ENCODE measurements at regions not wholly inside any gene's neighbourhood (a gene's known extent, or its start where the extent isn't known, plus 50 kb on each side); places are given as distances from the start of the nearest gene placed in this dataset.
"Not testable (repeated sequence)": the region's sequence is repeated elsewhere in the genome, so short reads cannot be mapped to it uniquely, and the experiment has no call there.

GRCh38 chrX:138939038-138939437 is 227.5 kb upstream of the FGF13 start:
- DNase-seq (ENCODE audit: low read depth in 2 of 2) = no peak

DNA sequence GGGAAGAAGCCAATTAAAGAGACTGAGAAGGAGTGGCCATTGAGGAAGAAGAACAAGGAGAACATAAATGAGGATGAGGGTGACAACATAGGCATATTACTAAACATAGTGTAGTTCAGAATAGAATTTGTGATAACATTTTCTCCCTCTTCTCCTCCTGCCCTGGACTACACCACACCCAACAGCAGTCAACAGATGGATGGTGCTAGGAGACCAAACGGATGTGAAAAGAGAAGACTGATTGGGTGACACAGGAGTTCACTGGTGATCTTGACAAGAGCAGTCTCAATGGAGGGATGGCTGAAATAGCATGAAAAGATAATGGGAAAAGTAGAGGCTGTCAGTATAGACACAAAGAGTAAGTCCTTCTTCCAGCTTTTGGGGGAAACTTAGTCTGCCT is 226.5 kb upstream of the FGF13 start:
- no peak for DNase-seq (ENCODE audit: low read depth in 2 of 2)

GRCh38 chrX:138931212-138931611 is 219.7 kb upstream of the FGF13 start:
- no peak for DNase-seq (ENCODE audit: low read depth in 2 of 2)

GRCh38 chrX:138930583-138930945 is 219.0 kb upstream of the FGF13 start:
- no peak for DNase-seq (ENCODE audit: low read depth in 2 of 2)

- DNase-seq (ENCODE audit: low read depth in 2 of 2) = no peak
Measured at GRCh38 chrX:138929926-138930582, 218.5 kb upstream of the FGF13 start.

- no peak for DNase-seq (ENCODE audit: low read depth in 2 of 2)
Measured at GRCh38 chrX:138928737-138929459, 217.4 kb upstream of the FGF13 start.

DNA sequence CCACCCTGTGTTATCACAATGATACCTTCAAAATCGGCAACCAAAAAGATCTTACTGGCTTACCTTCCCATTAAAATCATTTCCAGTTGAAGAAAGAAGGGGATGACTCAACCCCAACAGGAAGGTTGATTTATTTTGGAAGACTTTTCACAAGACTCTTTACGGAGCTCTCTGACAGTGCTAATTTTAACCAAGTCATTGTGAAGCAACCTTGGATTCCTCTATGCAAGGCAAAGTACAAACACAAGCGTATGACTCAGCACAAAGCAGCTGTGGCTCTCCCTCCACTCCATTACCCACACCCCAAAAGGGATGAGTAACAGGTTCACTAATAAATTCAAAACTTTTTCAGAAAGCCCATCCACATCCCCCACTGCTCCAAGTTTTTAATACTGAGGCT is 213.8 kb upstream of the FGF13 start:
- peak in 1 of 2 donors; percentile 6 for DNase-seq (ENCODE audit: low read depth in 2 of 2)

DNA sequence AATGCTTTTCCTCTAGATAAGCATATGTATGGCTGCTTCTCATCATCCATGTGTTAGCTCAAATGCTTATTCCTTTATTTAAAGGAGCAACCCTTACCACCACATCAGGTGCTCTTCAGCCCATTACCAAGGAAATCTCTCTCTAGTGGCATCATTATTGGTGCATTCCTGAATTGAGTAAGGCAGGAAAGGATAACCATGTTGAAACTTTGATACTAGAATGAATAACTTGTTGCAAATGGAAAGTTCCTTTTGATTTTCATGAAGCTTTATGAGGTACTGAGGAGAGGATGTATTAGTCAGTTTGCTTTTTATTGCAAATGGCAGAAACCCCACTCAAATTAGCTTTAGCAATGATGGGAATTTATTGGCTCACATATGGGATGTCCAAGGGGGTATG is 212.3 kb upstream of the FGF13 start:
- no peak for DNase-seq (ENCODE audit: low read depth in 2 of 2)

DNA sequence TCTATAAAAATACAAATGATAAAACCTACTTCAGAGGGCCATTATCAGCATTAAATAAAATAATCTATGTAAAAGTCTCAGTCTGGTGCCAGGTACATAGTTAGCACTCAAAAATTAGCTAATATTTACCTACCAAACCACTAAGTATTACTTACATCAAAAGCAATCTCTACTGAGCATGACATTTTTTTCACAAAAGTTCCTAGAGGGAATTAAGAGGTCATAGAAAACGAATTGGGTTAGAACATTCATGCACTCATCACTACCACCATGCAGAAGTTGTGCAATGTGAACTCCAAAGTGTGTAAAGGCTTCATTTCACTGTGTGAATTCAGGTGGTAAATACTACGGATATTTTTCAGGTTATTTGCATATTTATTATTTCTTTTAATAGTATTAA is 209.5 kb upstream of the FGF13 start:
- DNase-seq (ENCODE audit: low read depth in 2 of 2) = no peak

- peak in 1 of 2 donors; percentile 2 for DNase-seq (ENCODE audit: low read depth in 2 of 2)
Measured at GRCh38 chrX:138917781-138918180, 206.3 kb upstream of the FGF13 start.

GRCh38 chrX:138914767-138915166 is 203.2 kb upstream of the FGF13 start:
- no peak for DNase-seq (ENCODE audit: low read depth in 2 of 2)

DNA sequence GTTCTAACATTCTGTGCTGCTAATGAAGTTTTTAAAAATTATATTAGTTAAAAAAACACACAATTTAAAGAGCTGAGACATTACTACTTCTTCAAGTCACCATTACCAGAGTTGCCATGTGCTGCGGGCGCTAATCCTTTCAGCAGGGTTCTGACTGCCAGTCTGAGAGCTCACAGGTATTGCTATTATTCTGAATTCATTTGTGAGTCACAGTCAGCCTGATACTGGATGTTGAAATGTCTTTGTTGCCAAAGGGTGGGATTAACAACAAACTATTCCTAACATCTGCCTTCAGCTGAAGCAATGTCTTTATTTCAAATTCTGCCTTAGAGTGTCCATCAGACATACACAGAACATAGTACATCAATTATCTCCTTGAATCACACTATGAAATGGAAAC is 197.1 kb upstream of the FGF13 start:
- DNase-seq (ENCODE audit: low read depth in 2 of 2) = no peak

DNA sequence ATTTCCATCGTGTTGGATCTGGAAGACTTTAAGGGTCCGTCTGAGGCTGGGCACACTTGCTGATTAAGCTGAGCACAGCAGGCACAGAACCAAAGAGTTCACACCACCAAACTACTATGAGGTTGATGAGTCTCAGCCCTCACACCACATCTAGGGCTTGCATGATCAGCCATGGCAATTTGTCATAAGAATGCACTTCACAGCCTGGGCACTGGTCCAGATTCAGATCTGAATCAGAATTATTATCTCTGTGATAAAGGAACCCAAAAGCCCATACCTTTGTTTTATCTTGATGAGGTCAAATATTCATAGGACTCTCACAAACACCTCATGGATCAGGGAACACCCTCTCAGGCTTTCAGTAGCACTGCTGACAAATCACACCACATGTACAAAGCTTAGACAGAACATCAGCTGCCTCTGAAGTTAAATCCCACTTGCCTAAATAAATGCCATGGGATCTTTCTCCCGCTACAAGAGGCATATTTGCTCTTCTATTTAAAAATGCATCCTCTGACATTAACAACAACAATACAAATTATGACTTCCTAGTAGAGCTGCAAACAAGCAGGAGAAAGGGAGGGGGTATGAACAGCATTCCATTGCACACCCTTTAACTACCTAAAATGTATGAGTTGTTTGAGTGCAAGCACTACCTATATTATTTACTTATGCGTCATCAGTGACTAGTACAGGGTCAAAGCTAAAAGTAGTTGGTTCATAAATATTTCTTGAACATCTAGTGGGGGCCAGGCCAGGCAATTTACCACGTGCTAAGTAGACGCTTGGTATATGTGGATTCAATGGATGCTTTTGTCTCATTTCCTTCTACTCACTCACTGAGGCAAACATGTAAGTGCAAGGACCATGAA is 186.3 kb upstream of the FGF13 start:
- no peak for DNase-seq (ENCODE audit: low read depth in 2 of 2)

GRCh38 chrX:138890491-138890890 is 179.0 kb upstream of the FGF13 start:
- no peak for DNase-seq (ENCODE audit: low read depth in 2 of 2)

DNA sequence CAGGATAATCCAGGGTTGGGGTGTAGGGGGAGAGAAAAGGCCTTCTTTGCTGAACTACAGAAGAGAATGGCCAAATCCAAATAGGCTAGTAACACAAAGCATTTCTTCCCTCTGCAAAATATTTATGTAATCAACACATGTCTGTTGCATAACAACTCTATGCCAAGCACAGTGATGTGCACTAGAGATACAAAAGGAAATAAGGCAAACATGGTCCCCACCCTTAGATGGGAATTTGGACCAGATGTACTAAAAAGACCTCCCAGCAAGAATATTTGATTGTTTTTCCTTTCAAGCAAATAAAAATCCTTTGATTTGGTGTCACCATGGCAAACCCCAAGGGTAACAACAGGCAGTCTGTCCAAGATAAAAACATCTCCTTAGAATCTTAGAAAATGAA is 177.6 kb upstream of the FGF13 start:
- DNase-seq (ENCODE audit: low read depth in 2 of 2) = no peak

GRCh38 chrX:138886769-138887168 is 175.3 kb upstream of the FGF13 start:
- peak; percentile 67 to 78 for DNase-seq (ENCODE audit: low read depth in 2 of 2)

- DNase-seq (ENCODE audit: low read depth in 2 of 2) = peak; percentile 44 to 66
Measured at GRCh38 chrX:138885886-138886285, 174.4 kb upstream of the FGF13 start.

DNA sequence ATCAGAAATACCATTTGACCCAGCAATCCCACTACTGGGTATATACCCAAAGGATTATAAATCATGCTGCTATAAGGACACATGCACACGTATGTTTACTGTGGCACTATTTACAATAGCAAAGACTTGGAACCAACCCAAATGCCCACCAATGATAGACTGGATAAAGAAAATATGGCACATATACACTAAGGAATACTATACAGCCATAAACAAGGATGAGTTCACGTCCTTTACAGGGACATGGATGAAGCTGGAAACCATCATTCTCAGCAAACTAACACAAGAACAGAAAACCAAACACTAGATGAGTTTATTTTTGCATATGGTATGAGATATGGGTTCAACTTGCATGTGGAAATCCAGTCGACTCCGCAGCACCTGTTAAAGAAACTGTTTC is 168.8 kb upstream of the FGF13 start:
- not testable (repeated sequence) for DNase-seq (ENCODE audit: low read depth in 2 of 2)

GRCh38 chrX:138877746-138878145 is 166.2 kb upstream of the FGF13 start:
- peak; percentile 30 to 32 for DNase-seq (ENCODE audit: low read depth in 2 of 2)

DNA sequence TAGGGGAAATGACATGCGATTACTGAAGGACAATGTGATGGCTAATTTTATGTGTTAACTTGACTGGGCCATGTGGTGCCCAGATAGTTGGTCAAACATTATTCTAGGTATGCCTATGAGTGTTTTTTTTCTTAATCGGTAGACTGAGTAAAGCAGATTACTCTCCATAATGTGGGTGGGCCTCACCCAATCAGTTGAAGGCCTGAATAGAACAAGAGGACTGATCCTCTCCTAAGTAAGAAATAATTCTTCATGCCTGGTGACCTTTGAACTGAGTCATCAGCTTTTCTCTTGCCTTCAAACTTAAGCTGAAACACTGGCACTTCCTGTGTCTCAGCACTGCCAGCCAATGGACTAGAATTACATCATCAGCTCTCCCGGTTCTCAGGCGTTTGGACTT is 164.0 kb upstream of the FGF13 start:
- no peak for DNase-seq (ENCODE audit: low read depth in 2 of 2)

- DNase-seq (ENCODE audit: low read depth in 2 of 2) = no peak
Measured at GRCh38 chrX:138874271-138874935, 162.9 kb upstream of the FGF13 start.

GRCh38 chrX:138873640-138874039 is 162.1 kb upstream of the FGF13 start:
- DNase-seq (ENCODE audit: low read depth in 2 of 2) = not testable (repeated sequence)
